Activated CD4-positive, alpha-beta T cell treated with anti-CD3 and anti-CD28 coated beads, Interleukin-2, amount 10 ng/mL, durations not matched to agents 7 days and 5 days (primary cell): ENCODE measurements at regions not wholly inside any gene's neighbourhood (a gene's known extent, or its start where the extent isn't known, plus 50 kb on each side); places are given as distances from the start of the nearest gene placed in this dataset.
"Not testable (repeated sequence)": the region's sequence is repeated elsewhere in the genome, so short reads cannot be mapped to it uniquely, and the experiment has no call there.

Experiments
- CTCF ChIA-PET: fragments of 350-600 bp; sonication (Branson Sonifier 250); formaldehyde crosslinking; loops from one replicate; lab custom pipeline; 2021; ENCODE audit warnings: antibody characterized with exemption; lab: Charles Lee
- POLR2A ChIA-PET: fragments of 350-600 bp; sonication (Branson Sonifier 250); formaldehyde crosslinking; loops from one replicate; lab custom pipeline; 2021; ENCODE audit warnings: antibody characterized with exemption; lab: Charles Lee
- DNase-seq: peaks from one replicate; pipeline ENCODE4 v3.0.0-alpha.2; 2020
- H3K27ac Mint-ChIP-seq: one replicate; pipeline ENCODE4 v1.8.0; 2021; ENCODE audit warnings: mild to moderate bottlenecking, moderate library complexity, mixed read lengths
- H3K27me3 Mint-ChIP-seq: one replicate; pipeline ENCODE4 v1.8.0; 2021; ENCODE audit warnings: mixed read lengths
- H3K36me3 Mint-ChIP-seq: one replicate; pipeline ENCODE4 v1.8.0; 2021; ENCODE audit warnings: low read depth, mixed read lengths
- H3K4me1 Mint-ChIP-seq: one replicate; pipeline ENCODE4 v1.8.0; 2021; ENCODE audit warnings: mixed read lengths
- H3K4me3 Mint-ChIP-seq: one replicate; pipeline ENCODE4 v1.8.0; 2021; ENCODE audit warnings: mild to moderate bottlenecking, moderate library complexity, mixed read lengths
- H3K9me3 Mint-ChIP-seq: one replicate; pipeline ENCODE4 v1.8.0; 2021; ENCODE audit warnings: mixed read lengths

- no peak overlapping the region for H3K4me3 Mint-ChIP-seq
- peaks cover 43% of the 10 kb centered on the region for H3K4me1 Mint-ChIP-seq
- no peak for DNase-seq
- POLR2A ChIA-PET, result no interaction called here
- H3K27ac Mint-ChIP-seq, result no peak overlapping the region
- peaks cover 5% of the 10 kb centered on the region for H3K9me3 Mint-ChIP-seq
- H3K36me3 Mint-ChIP-seq, result peaks cover 7% of the 10 kb centered on the region
- CTCF ChIA-PET, result interaction anchor here (1.0 to 1.8 kb wide), 5 partner anchors 9 to 160 kb away, joined by 3 to 11 read pairs (median 4); no protein-coding TSS in a partner anchor
- no peaks in the 10 kb centered on the region for H3K27me3 Mint-ChIP-seq
Observed at GRCh38 chr1:58936973-58937372, 153.1 kb upstream of the JUN start.

GRCh38 chr1:58939146-58939545 lies 155.3 kb upstream of the JUN start:
- CTCF ChIA-PET, result interaction anchor here (0.6 to 1.7 kb wide), 4 partner anchors 11 to 86 kb away, joined by 3 to 5 read pairs (median 4); no protein-coding TSS in a partner anchor
- no peaks in the 10 kb centered on the region for H3K9me3 Mint-ChIP-seq
- peaks cover 47% of the 10 kb centered on the region for H3K4me1 Mint-ChIP-seq
- H3K4me3 Mint-ChIP-seq, result no peak overlapping the region
- POLR2A ChIA-PET, result no interaction called here
- peaks cover 5% of the 10 kb centered on the region for H3K36me3 Mint-ChIP-seq
- H3K27ac Mint-ChIP-seq, result no peak overlapping the region
- no peak for DNase-seq
- H3K27me3 Mint-ChIP-seq, result no peaks in the 10 kb centered on the region

GRCh38 chr1:58939666-58940370 lies 156.0 kb upstream of the JUN start:
- no peak overlapping the region for H3K27ac Mint-ChIP-seq
- H3K36me3 Mint-ChIP-seq, result peaks cover 5% of the 10 kb centered on the region
- CTCF ChIA-PET, result interaction anchor here (0.9 to 2.1 kb wide), 6 partner anchors 8 to 113 kb away, joined by 3 to 6 read pairs (median 4); no protein-coding TSS in a partner anchor
- POLR2A ChIA-PET, result no interaction called here
- H3K27me3 Mint-ChIP-seq, result no peaks in the 10 kb centered on the region
- DNase-seq, result no peak
- H3K4me3 Mint-ChIP-seq, result no peak overlapping the region
- no peaks in the 10 kb centered on the region for H3K9me3 Mint-ChIP-seq
- peaks cover 54% of the 10 kb centered on the region for H3K4me1 Mint-ChIP-seq

DNA sequence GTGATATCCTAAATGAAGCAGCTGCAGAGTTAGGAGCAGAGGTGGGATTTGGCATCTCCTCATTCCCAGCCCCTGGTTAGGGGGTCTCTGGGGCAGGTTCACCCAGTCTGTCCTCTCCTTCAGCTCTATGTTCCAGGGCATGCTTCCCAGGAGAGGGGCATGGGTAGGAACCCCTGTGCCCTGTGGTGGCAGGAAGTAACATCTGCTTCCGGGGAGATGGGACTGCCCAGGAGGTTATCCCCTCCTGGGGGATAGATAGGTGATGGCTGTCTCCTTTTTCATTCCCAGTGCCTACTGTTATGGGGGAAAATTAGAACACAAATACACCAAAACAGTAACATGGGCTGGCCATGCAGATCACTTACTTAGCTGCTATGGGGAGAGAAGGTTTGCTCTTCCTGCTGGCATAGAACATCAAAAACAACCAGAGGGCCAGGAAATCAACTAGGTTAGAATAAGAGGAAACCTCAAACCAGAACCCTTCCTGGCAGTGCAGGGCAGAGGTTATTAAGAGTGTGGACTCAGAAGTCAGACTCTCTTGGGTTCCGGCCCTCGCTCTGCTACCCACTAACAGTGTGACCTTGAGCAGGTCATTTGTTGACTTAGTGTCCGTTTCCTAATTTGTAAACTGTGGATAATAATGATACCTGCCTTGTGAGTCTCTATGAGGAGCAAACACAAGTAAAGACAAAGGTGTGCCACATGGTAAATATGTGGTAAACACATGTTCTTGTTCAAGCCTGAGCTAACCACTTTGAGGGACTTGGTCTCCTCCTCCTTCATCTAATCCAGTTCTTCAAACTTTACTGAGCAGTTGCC lies 157.8 kb upstream of the JUN start:
- peak overlapping the region; percentile 56 for H3K4me3 Mint-ChIP-seq
- peak; percentile 68 for DNase-seq
- CTCF ChIA-PET, result interaction anchor here (0.9 to 2.1 kb wide), 8 partner anchors 10 to 200 kb away, joined by 3 to 6 read pairs (median 3); no protein-coding TSS in a partner anchor
- H3K27me3 Mint-ChIP-seq, result no peaks in the 10 kb centered on the region
- peaks cover 63% of the 10 kb centered on the region for H3K4me1 Mint-ChIP-seq
- POLR2A ChIA-PET, result interaction anchor here (0.8 kb wide), 1 partner anchor 209 kb away, joined by 3 read pairs; no protein-coding TSS in a partner anchor
- peak overlapping the region; percentile 79 for H3K27ac Mint-ChIP-seq
- peaks cover 8% of the 10 kb centered on the region for H3K36me3 Mint-ChIP-seq
- H3K9me3 Mint-ChIP-seq, result peaks cover 6% of the 10 kb centered on the region

- DNase-seq, result peak; percentile 44
- peaks cover 11% of the 10 kb centered on the region for H3K36me3 Mint-ChIP-seq
- H3K9me3 Mint-ChIP-seq, result peaks cover 6% of the 10 kb centered on the region
- no peak overlapping the region for H3K4me3 Mint-ChIP-seq
- peaks cover 60% of the 10 kb centered on the region for H3K4me1 Mint-ChIP-seq
- peak overlapping the region; percentile 80 for H3K27ac Mint-ChIP-seq
- H3K27me3 Mint-ChIP-seq, result no peaks in the 10 kb centered on the region
- ChIA-PET CTCF (interaction anchor here (1.1 to 1.7 kb wide), 4 partner anchors 16 to 139 kb away, joined by 3 to 6 read pairs (median 4); no protein-coding TSS in a partner anchor), POLR2A (interaction anchor here (0.8 kb wide), 1 partner anchor 208 kb away, joined by 3 read pairs; no protein-coding TSS in a partner anchor)
Observed at GRCh38 chr1:58942759-58943191, 158.9 kb upstream of the JUN start.

GRCh38 chr1:58943776-58944175 lies 159.9 kb upstream of the JUN start:
- Mint-ChIP-seq H3K4me3 (no peak overlapping the region), H3K36me3 (peaks cover 14% of the 10 kb centered on the region), H3K9me3 (peaks cover 6% of the 10 kb centered on the region), H3K27ac (no peak overlapping the region), H3K27me3 (no peaks in the 10 kb centered on the region), H3K4me1 (peaks cover 67% of the 10 kb centered on the region)
- no peak for DNase-seq
- ChIA-PET CTCF (interaction anchor here (1.0 kb wide), 1 partner anchor 10 kb away, joined by 4 read pairs; no protein-coding TSS in a partner anchor), POLR2A (no interaction called here)

- H3K4me3 Mint-ChIP-seq, result no peak overlapping the region
- peaks cover 6% of the 10 kb centered on the region for H3K9me3 Mint-ChIP-seq
- CTCF ChIA-PET, result interaction anchor here (1.0 kb wide), 1 partner anchor 11 kb away, joined by 4 read pairs; no protein-coding TSS in a partner anchor
- POLR2A ChIA-PET, result no interaction called here
- H3K27ac Mint-ChIP-seq, result peak overlapping the region; percentile 38
- peaks cover 14% of the 10 kb centered on the region for H3K36me3 Mint-ChIP-seq
- DNase-seq, result no peak
- peaks cover 73% of the 10 kb centered on the region for H3K4me1 Mint-ChIP-seq
- H3K27me3 Mint-ChIP-seq, result no peaks in the 10 kb centered on the region
Observed at GRCh38 chr1:58944439-58944838, 160.6 kb upstream of the JUN start.

GRCh38 chr1:58946390-58946789 lies 162.5 kb upstream of the JUN start:
- POLR2A ChIA-PET, result no interaction called here
- Mint-ChIP-seq H3K4me1 (peaks cover 57% of the 10 kb centered on the region), H3K27me3 (no peaks in the 10 kb centered on the region), H3K4me3 (no peak overlapping the region), H3K27ac (no peak overlapping the region), H3K36me3 (peaks cover 9% of the 10 kb centered on the region), H3K9me3 (peaks cover 6% of the 10 kb centered on the region)
- DNase-seq, result no peak
- CTCF ChIA-PET, result no interaction called here

- Mint-ChIP-seq H3K36me3 (peaks cover 9% of the 10 kb centered on the region), H3K4me1 (peaks cover 35% of the 10 kb centered on the region), H3K27me3 (no peaks in the 10 kb centered on the region), H3K9me3 (peaks cover 8% of the 10 kb centered on the region), H3K4me3 (no peak overlapping the region), H3K27ac (peak overlapping the region; percentile 0)
- no peak for DNase-seq
- ChIA-PET POLR2A (no interaction called here), CTCF (no interaction called here)
Observed at GRCh38 chr1:58948671-58949070, 164.8 kb upstream of the JUN start.

DNA sequence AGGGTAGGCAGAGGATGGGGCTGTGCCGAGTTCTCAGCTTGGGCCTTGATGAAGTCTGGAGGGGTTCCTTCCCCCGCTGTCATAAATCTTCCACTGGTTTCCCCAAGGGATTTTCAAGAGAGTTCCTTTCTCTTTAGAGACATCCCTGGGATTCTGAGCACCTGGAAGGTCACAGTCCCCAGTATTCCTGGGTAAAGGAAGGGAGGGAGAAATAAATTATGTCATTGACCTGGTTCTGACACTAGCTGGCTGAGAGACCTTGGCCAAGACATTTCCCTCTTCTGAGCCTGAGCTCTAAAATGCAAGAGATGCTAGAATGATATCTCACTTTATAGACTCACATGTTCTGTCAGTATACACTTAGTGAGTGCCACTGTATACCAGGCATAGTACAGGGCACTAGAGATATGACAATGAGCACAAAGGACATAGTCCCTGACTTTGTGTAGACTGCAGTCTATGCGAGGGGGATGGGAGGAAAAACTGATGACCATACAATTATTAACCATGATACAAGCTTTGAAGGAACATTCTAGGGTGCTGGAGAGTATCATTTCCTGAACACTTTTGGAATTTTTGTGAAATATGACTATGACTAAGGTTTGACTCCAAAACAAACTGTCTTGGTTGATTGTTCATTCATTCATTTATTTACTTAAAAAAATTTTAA lies 165.8 kb upstream of the JUN start:
- POLR2A ChIA-PET, result no interaction called here
- Mint-ChIP-seq H3K36me3 (peaks cover 9% of the 10 kb centered on the region), H3K9me3 (peaks cover 11% of the 10 kb centered on the region), H3K27ac (no peak overlapping the region), H3K27me3 (no peaks in the 10 kb centered on the region), H3K4me3 (no peak overlapping the region), H3K4me1 (peaks cover 24% of the 10 kb centered on the region)
- no peak for DNase-seq
- CTCF ChIA-PET, result interaction anchor here (1.1 to 1.5 kb wide), 4 partner anchors 10 to 24 kb away, joined by 3 to 4 read pairs (median 4); no protein-coding TSS in a partner anchor

DNA sequence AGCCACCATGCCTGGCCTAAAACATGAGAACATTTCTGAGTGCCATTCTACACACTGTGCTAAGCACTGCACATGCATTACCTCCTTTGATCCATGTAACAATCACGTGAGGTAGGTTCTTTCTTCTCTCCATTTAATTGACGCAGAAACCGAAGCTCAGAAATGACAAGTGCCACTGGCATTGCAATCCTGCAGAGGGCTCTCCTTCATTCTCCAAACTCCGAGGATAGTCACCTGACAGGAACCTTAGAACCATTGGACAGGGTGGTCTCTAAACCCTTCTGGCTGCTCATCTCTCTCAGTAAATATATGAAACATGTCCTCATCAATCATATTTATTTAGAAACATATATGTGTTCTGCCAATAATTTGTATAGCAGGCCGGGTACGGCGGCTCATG lies 167.1 kb upstream of the JUN start:
- ChIA-PET CTCF (interaction anchor here (0.6 to 1.5 kb wide), 2 partner anchors 11 to 365 kb away, joined by 3 to 4 read pairs; no protein-coding TSS in a partner anchor), POLR2A (no interaction called here)
- Mint-ChIP-seq H3K27me3 (no peaks in the 10 kb centered on the region), H3K4me3 (no peak overlapping the region), H3K4me1 (peaks cover 23% of the 10 kb centered on the region), H3K27ac (no peak overlapping the region), H3K36me3 (peaks cover 8% of the 10 kb centered on the region), H3K9me3 (peaks cover 9% of the 10 kb centered on the region)
- DNase-seq, result no peak

DNA sequence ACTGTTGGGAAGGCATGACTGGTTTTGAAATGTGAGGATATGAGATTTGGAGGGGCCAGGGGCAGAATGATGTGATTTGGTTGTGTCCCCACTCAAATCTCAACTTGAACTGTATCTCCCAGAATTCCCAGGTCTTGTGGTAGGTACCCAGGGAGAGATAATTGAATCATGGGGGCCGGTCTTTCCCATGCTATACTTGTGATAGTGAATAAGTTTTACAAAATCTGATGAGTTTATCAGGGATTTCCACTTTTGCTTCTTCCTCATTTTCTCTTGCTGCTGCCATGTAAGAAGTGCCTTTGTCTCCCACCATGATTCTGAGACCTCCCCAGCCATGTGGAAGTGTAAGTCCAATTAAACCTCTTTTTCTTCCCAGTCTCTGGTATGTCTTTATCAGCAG lies 170.1 kb upstream of the JUN start:
- CTCF ChIA-PET, H3K4me3 Mint-ChIP-seq, H3K27me3 Mint-ChIP-seq, DNase-seq, H3K27ac Mint-ChIP-seq, H3K36me3 Mint-ChIP-seq, POLR2A ChIA-PET: not testable (repeated sequence)
- Mint-ChIP-seq H3K9me3 (peaks cover 11% of the 10 kb centered on the region), H3K4me1 (peaks cover 12% of the 10 kb centered on the region)
